ENCODE measurements at regions not wholly inside any gene's neighbourhood (a gene's known extent, or its start where the extent isn't known, plus 50 kb on each side); places are given as distances from the start of the nearest gene placed in this dataset.

- DNase-seq (ENCODE audit: low spot score) = no peak
Observed at GRCh38 chr4:162644346-162644745, 480.5 kb upstream of the FSTL5 start.

GRCh38 chr4:162640152-162640551 is 476.4 kb upstream of the FSTL5 start:
- no peak for DNase-seq (ENCODE audit: low spot score)

DNA sequence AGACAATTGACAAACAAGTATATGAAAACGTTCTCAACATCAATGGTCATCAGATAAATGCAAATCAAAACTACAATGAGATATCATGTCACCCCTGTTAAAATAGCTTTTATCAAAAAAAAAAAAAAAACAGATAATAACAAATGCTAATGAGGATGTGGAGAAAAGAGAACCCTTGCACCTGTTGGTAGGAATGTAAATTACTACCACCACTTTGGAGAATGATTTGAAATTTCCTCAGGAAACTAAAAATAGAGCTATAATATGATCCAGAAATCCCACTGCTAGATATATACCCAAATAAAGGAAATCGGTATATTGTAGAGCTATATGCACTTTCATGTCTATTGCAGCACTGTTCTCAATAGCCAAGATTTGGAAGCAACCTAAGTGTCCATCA is 470.6 kb upstream of the FSTL5 start:
- no peak for DNase-seq (ENCODE audit: low spot score)

DNA sequence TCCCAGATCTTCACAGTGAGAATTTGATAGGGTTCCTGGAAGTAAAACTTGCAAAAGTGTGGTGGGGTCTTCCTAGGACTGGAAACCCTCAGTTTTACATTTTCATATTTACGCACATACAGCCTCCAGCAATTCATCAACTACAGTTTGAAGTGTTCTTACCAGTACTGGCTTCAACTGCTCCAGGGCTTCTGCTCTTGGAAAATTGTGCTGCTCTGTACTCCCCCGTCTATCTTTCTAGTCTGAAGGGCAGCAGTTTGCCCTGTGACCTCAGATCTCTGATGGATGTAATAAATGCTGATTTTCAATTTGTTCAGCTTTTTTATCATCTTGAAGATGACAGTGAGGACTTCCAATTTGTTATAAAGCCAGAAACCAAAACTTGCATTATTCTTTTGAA is 458.9 kb upstream of the FSTL5 start:
- no peak for DNase-seq (ENCODE audit: low spot score)

- no peak for DNase-seq (ENCODE audit: low spot score)
Observed at GRCh38 chr4:162610116-162610515, 446.3 kb upstream of the FSTL5 start.

GRCh38 chr4:162586266-162586665 is 422.5 kb upstream of the FSTL5 start:
- no peak for DNase-seq (ENCODE audit: low spot score)

GRCh38 chr4:162582180-162582579 is 418.4 kb upstream of the FSTL5 start:
- DNase-seq (ENCODE audit: low spot score) = no peak

DNA sequence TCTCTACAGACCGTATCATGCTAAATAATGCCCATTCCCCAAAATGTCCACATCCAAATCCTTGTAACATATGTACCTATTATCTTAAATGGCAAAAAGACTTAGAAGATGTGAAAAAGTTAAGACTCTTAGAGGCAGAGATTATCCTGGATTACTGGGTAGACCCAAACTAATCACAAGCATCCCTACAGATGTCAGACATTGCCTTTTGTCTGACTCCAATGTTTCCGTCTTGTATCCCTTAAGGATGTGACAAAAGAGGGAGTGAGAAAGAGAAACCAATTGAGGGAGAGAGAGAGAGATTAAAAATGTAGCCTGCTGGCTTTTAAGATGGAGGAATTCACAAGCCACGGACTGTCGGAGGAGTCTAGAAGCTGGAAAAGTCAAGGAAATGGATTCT is 401.9 kb upstream of the FSTL5 start:
- DNase-seq (ENCODE audit: low spot score) = no peak

DNA sequence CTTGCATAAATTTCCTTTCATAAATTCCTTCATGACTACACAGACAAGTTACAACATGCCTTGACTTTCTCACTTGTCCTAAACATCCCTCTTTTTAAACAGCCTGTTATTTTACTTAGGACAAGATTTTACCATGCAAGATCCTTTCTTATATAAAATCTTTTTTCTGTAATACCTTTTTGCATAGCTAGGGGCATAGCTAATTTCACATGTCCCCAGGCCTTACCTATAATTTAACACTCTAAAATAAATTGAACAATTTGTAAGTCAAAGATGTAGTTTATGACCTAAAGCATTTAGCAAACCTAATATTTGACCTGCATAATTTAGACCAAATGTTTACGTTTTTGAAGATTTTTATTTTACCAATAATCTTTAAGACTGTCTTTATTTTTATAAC is 396.3 kb upstream of the FSTL5 start:
- DNase-seq (ENCODE audit: low spot score) = no peak

DNA sequence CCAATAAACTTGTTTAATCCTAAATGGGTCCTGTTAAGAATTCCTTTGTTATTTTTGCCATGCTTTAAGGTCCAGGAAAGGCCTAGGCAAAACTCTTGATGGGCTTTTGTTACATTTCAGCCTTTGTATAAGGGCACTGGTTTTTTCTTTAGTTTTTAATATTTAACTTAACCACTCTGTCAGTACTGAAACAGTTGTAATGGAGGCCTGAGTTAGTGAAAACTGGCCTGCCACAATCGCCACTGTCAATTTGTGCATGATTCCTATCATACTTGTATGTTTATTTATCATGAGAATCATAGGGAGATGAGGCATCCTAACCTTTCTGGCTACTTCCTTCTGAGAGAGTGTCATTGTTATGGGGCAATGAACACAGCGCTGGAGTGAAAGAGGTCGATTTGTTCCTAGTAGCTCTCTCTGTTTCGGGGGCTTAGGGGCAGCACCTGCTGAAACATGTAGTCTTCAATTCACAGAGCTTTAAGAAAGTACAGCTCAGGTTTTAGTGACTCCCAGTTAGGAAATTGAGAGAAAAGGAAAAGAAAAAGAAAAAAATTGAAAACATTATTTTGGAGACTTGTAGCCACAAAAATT is 393.8 kb upstream of the FSTL5 start:
- no peak for DNase-seq (ENCODE audit: low spot score)

GRCh38 chr4:162535121-162535520 is 371.3 kb upstream of the FSTL5 start:
- DNase-seq (ENCODE audit: low spot score) = no peak

GRCh38 chr4:162523171-162523570 is 359.4 kb upstream of the FSTL5 start:
- DNase-seq (ENCODE audit: low spot score) = no peak

- no peak for DNase-seq (ENCODE audit: low spot score)
Observed at GRCh38 chr4:162522724-162523123, 358.9 kb upstream of the FSTL5 start.

DNA sequence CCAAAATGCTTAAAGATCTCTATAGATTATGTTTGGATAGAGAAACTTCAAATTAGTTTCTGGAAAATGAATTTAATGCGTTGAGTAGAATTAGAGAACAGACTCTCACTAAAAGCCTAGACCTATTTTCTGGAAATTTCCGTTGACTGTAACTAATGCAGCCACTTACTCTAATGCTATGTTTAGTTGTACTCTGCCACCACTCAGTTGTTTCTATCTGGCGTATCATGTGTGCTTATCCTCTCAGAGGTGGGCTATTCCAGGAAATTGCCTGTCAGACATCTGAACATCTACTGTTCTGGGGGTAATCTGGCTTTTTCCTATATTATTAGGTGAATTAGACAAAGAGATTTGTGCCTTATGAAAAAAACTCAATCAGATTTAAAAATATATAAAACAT is 347.1 kb upstream of the FSTL5 start:
- no peak for DNase-seq (ENCODE audit: low spot score)

GRCh38 chr4:162510115-162510514 is 346.3 kb upstream of the FSTL5 start:
- DNase-seq (ENCODE audit: low spot score) = no peak

DNA sequence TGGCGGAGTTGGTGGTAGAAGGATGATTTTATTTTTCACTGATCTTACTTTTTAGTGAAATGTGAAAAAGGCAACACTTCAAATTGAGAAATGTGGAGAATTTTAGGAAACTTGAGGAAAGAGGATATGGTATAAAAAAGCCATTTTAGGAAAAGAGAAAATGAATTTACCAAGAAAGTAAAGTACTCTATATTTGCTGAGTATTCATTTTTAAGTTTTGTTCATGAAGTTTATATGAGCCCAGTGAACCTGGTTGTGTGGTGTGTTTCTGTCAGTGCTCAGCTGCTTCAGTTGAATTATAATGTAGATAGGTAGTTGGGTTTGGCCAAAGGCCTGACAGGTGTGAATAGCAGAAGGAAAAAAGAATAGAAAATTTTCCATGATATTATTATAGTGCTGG is 345.5 kb upstream of the FSTL5 start:
- no peak for DNase-seq (ENCODE audit: low spot score)

- DNase-seq (ENCODE audit: low spot score) = no peak
Observed at GRCh38 chr4:162506253-162506652, 342.5 kb upstream of the FSTL5 start.

DNA sequence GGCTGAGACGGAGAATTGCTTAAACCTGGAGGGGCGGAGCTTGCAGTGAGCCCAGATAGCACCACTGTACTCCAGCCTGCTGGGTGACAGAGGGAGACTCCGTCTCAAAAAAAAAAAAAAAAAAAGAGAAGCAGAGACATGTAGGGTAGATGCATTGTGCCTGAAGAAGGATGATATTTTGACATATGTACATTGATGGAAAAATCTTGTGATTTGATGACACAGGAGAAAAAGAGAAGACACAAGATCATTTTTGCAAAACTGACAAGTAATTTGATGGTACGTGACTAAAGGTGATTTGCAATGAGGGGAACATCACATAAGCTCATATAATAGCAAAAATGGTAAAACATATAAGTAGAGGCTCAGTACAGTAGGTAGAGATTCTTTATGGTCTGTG is 340.1 kb upstream of the FSTL5 start:
- DNase-seq (ENCODE audit: low spot score) = no peak

DNA sequence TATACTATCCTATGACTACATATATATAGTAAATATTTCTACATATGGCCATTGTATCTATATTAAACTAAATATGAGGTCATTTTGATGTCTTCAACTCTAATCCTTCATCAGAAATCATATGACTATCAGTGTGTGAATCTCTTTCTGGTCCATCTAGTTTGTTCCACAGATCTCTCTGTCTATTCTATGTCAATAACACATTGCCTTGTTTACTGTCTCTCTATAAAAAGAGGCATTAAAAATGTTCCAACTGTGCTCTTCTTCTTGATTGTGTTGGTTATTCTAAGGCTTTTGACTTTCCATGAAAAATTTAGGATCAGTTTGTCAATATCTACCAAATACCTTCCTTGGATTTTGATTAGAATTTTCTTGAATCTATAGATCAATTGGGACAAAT is 338.3 kb upstream of the FSTL5 start:
- no peak for DNase-seq (ENCODE audit: low spot score)

GRCh38 chr4:162499478-162499877 is 335.7 kb upstream of the FSTL5 start:
- no peak for DNase-seq (ENCODE audit: low spot score)

GRCh38 chr4:162498168-162498567 is 334.4 kb upstream of the FSTL5 start:
- no peak for DNase-seq (ENCODE audit: low spot score)

DNA sequence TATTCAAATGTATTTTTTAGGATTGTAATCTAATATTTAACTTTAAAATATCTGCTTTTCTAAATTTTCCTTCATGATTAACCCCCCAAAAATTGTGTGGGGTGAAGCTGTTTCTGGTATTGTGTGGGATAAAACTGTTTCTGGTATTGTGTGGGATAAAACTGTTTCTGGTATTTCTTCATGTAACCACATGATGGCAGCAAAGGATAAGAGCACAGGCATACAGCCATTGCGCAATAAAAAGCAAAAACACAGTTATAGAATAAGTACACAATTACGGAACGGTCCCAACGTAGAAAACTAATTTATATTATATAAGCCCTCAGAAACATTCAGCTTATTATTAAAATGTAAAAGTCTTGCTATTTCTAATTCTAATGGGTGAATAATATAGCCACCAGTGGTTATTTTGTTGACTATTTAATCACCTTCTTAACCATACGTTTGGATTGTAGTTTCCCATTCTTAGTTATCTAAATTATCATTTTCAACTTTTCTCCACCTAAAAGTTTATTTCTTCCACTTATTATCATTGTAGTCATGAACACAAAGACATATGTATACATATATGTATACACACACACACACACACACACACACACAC is 333.9 kb upstream of the FSTL5 start:
- peak; percentile 19 for DNase-seq (ENCODE audit: low spot score)

DNA sequence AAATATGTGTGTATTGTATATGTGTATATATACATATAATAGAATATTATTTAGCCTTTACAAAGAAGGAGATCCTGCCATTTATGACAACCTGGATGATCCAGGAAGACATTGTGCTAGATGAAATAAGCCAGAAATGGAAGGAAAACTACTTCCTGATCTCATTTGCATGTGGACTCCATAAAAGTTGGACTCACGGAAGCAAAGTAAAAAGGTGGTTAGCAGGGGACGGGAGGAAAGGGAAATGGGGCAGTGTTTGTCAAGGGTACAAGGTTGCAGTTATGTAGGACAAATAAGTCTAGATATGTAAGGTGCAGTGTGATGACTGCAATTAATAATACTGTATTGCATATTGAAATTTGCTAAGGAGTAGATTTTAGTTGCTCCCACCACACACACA is 331.1 kb upstream of the FSTL5 start:
- DNase-seq (ENCODE audit: low spot score) = no peak

GRCh38 chr4:162485486-162485885 is 321.7 kb upstream of the FSTL5 start:
- no peak for DNase-seq (ENCODE audit: low spot score)
